ENCODE measurements at regions not wholly inside any gene's neighbourhood (a gene's known extent, or its start where the extent isn't known, plus 50 kb on each side); places are given as distances from the start of the nearest gene placed in this dataset.

- H3K18ac ChIP-seq (ENCODE audit: insufficient read length, low read depth, low read length) = no peak overlapping the region
- no peaks in the 10 kb centered on the region for H3K4me1 ChIP-seq (ENCODE audit: insufficient read depth, low read length)
- H2AFZ ChIP-seq (ENCODE audit: low read length) = no peak overlapping the region
- H4K5ac ChIP-seq (ENCODE audit: insufficient read length, low read depth, low read length) = no peak overlapping the region
- no peak overlapping the region for H3K56ac ChIP-seq (ENCODE audit: insufficient read length, low read depth, low read length)
- H2BK20ac ChIP-seq (ENCODE audit: low read depth, low read length, poor library complexity, severe bottlenecking) = no peak overlapping the region
- no peaks in the 10 kb centered on the region for H3K9me3 ChIP-seq (ENCODE audit: control insufficient read depth, low read depth, low read length)
- no peak overlapping the region for H3K9ac ChIP-seq (ENCODE audit: extremely low read depth, insufficient read length, low read length)
- no peak overlapping the region for H3K27ac ChIP-seq (ENCODE audit: insufficient read length, low read depth, low read length)
- no peak for TF ChIP-seq CTCF (conservative IDR thresholded peaks at IDR 0.05)
- no peak overlapping the region for H3K4me3 Mint-ChIP-seq
- no CpG with 5 or more reads among the region's 2 CpGs for WGBS (ENCODE audit: extremely low coverage, insufficient read length, low lambda C conversion rate)
- H3K4me2 ChIP-seq (ENCODE audit: insufficient read depth, insufficient read length, low read length) = no peak overlapping the region
- H3K27me3 Mint-ChIP-seq (ENCODE audit: low read depth) = no peaks in the 10 kb centered on the region; the same call in 1 of the 2 replicates
- H2AK5ac ChIP-seq (ENCODE audit: insufficient read length, low read length) = no peak overlapping the region
- H3K36me3 Mint-ChIP-seq (ENCODE audit: insufficient read depth in 1 of 3, low read depth in 3 of 3) = peaks cover 0 to 8% (median 0%) of the 10 kb centered on the region in 3 experiments; a peak in 1 of 7 replicates
- H3K79me2 ChIP-seq (ENCODE audit: insufficient read depth, low read length) = no peaks in the 10 kb centered on the region
- no peaks in the 10 kb centered on the region for H3K79me1 ChIP-seq (ENCODE audit: insufficient read depth, low read depth, low read length, poor library complexity, severe bottlenecking)
- H3K14ac ChIP-seq (ENCODE audit: insufficient read depth, low read length) = no peak overlapping the region
- DNase-seq = no peak
- H4K91ac ChIP-seq (ENCODE audit: insufficient read length, low read depth, low read length) = no peak overlapping the region
- H2BK120ac ChIP-seq (ENCODE audit: low read depth, low read length, poor library complexity, severe bottlenecking) = no peak overlapping the region
- no peak overlapping the region for H2BK5ac ChIP-seq (ENCODE audit: insufficient read length, low read length)
- H2BK15ac ChIP-seq (ENCODE audit: low read depth, low read length) = no peak overlapping the region
- no peak overlapping the region for H3K4ac ChIP-seq (ENCODE audit: low read depth, low read length)
- no peak overlapping the region for H3T11ph ChIP-seq (ENCODE audit: low read length)
- H3K27me3 ChIP-seq (ENCODE audit: insufficient read depth, low read length) = no peaks in the 10 kb centered on the region
- H3K4me1 Mint-ChIP-seq = peaks cover 0 to 7% of the 10 kb centered on the region in 2 experiments; a peak in 2 of 4 replicates
- no peaks in the 10 kb centered on the region for H4K20me1 ChIP-seq (ENCODE audit: control insufficient read depth, insufficient read depth, insufficient read length)
- H3K9me3 Mint-ChIP-seq = peaks cover 0 to 7% of the 10 kb centered on the region in 2 experiments; a peak in 3 of 5 replicates
- H3K27ac Mint-ChIP-seq = no peak overlapping the region
- H3K23me2 ChIP-seq (ENCODE audit: insufficient read length, low read depth, low read length, poor library complexity, severe bottlenecking) = no peaks in the 10 kb centered on the region
- H4K8ac ChIP-seq (replicated peaks; ENCODE audit: insufficient read length, low read depth, low read length) = no peak overlapping the region
- no peak overlapping the region for H3K23ac ChIP-seq (ENCODE audit: insufficient read length, low read depth, low read length)
- H2BK12ac ChIP-seq (ENCODE audit: insufficient read length, low read depth, low read length) = no peak overlapping the region
These were observed 125.9 kb upstream of the SPON1 start for GRCh38 chr11:13836666-13837065.

Measured in H9 (cell line).